Activated CD8-positive, alpha-beta memory T cell treated with anti-CD3 and anti-CD28 coated beads, Interleukin-2, amount 50 U/mL, for 1 hour (primary cell): ENCODE measurements at regions not wholly inside any gene's neighbourhood (a gene's known extent, or its start where the extent isn't known, plus 50 kb on each side); places are given as distances from the start of the nearest gene placed in this dataset.

ENCODE experiments used
- DNase-seq: peaks from one replicate; pipeline ENCODE4 v3.0.0-alpha.2; 2020; ENCODE audit errors: extremely low read depth

- no peak for DNase-seq
These were observed 212.0 kb upstream of the MYT1L start for GRCh38 chr2:2542966-2543611.

- DNase-seq = no peak
These were observed 211.2 kb upstream of the MYT1L start for GRCh38 chr2:2542316-2542715.

- no peak for DNase-seq
These were observed 209.3 kb upstream of the MYT1L start for GRCh38 chr2:2540406-2540805.

- DNase-seq = no peak
These were observed 205.5 kb upstream of the MYT1L start for GRCh38 chr2:2536416-2537056.

GRCh38 chr2:2530334-2530733 lies 199.3 kb upstream of the MYT1L start:
- DNase-seq = no peak

- DNase-seq = no peak
These were observed 197.8 kb upstream of the MYT1L start for GRCh38 chr2:2528846-2529245.

GRCh38 chr2:2527148-2527547 lies 196.1 kb upstream of the MYT1L start:
- DNase-seq = no peak

- no peak for DNase-seq
These were observed 193.4 kb upstream of the MYT1L start for GRCh38 chr2:2524348-2524941.

- no peak for DNase-seq
These were observed 192.6 kb upstream of the MYT1L start for GRCh38 chr2:2523461-2524347.

- DNase-seq = no peak
These were observed 189.3 kb upstream of the MYT1L start for GRCh38 chr2:2520401-2520811.

- DNase-seq = no peak
These were observed 188.3 kb upstream of the MYT1L start for GRCh38 chr2:2519381-2519780.

GRCh38 chr2:2517399-2517798 lies 186.3 kb upstream of the MYT1L start:
- no peak for DNase-seq

- DNase-seq = no peak
These were observed 185.3 kb upstream of the MYT1L start for GRCh38 chr2:2516386-2516785.

- no peak for DNase-seq
These were observed 181.9 kb upstream of the MYT1L start for GRCh38 chr2:2512931-2513330.

- no peak for DNase-seq
These were observed 176.4 kb upstream of the MYT1L start for GRCh38 chr2:2507417-2507997.

- DNase-seq = no peak
These were observed 175.5 kb upstream of the MYT1L start for GRCh38 chr2:2506536-2506935.

- DNase-seq = no peak
These were observed 174.5 kb upstream of the MYT1L start for GRCh38 chr2:2505604-2506003.

- DNase-seq = no peak
These were observed 172.9 kb upstream of the MYT1L start for GRCh38 chr2:2503864-2504418.

GRCh38 chr2:2502201-2502549 lies 171.1 kb upstream of the MYT1L start:
- no peak for DNase-seq

GRCh38 chr2:2501454-2502200 lies 170.6 kb upstream of the MYT1L start:
- DNase-seq = no peak

- no peak for DNase-seq
These were observed 164.5 kb upstream of the MYT1L start for GRCh38 chr2:2495606-2496005.
